Activated effector memory CD4-positive, alpha-beta T cell treated with Interleukin-2 at 50 U/mL for 16 hours (primary cell): ENCODE measurements at regions not wholly inside any gene's neighbourhood (a gene's known extent, or its start where the extent isn't known, plus 50 kb on each side); places are given as distances from the start of the nearest gene placed in this dataset.
"Not testable (repeated sequence)": the region's sequence is repeated elsewhere in the genome, so short reads cannot be mapped to it uniquely, and the experiment has no call there.

ENCODE experiments used
- DNase-seq: peaks from one replicate; pipeline ENCODE4 v3.0.0-alpha.2; 2020

GRCh38 chr14:37650356-37651037, 55.1 kb downstream of the TTC6 start:
- no peak for DNase-seq

GRCh38 chr14:37652042-37652441, 56.6 kb downstream of the TTC6 start:
- DNase-seq = no peak

GRCh38 chr14:37655418-37655817, 60.0 kb downstream of the TTC6 start:
- DNase-seq = no peak

- no peak for DNase-seq
These were observed 62.7 kb downstream of the TTC6 start for GRCh38 chr14:37658156-37658555.

GRCh38 chr14:37663498-37663897, 68.1 kb downstream of the TTC6 start:
- no peak for DNase-seq

GRCh38 chr14:37665479-37665878, 70.0 kb downstream of the TTC6 start:
- DNase-seq = no peak

GRCh38 chr14:37665951-37666350, 70.5 kb downstream of the TTC6 start:
- DNase-seq = no peak

- DNase-seq = no peak
These were observed 73.2 kb downstream of the TTC6 start for GRCh38 chr14:37668646-37669045.

- DNase-seq = no peak
These were observed 73.8 kb downstream of the TTC6 start for GRCh38 chr14:37669242-37669641.

GRCh38 chr14:37673439-37673838, 78.0 kb downstream of the TTC6 start:
- no peak for DNase-seq

- DNase-seq = no peak
These were observed 83.5 kb downstream of the TTC6 start for GRCh38 chr14:37678916-37679315.

- DNase-seq = no peak
These were observed 86.1 kb downstream of the TTC6 start for GRCh38 chr14:37681486-37681885.

GRCh38 chr14:37692680-37693079, 97.3 kb downstream of the TTC6 start:
- DNase-seq = not testable (repeated sequence)

GRCh38 chr14:37693420-37693819, 98.0 kb downstream of the TTC6 start:
- DNase-seq = not testable (repeated sequence)

- no peak for DNase-seq
These were observed 100.4 kb downstream of the TTC6 start for GRCh38 chr14:37695866-37696265.

GRCh38 chr14:37697489-37698121, 102.2 kb downstream of the TTC6 start:
- DNase-seq = no peak

- DNase-seq = no peak
These were observed 103.7 kb downstream of the TTC6 start for GRCh38 chr14:37698840-37699777.

GRCh38 chr14:37707716-37708115, 112.3 kb downstream of the TTC6 start:
- DNase-seq = no peak

GRCh38 chr14:37708481-37708880, 113.1 kb downstream of the TTC6 start:
- DNase-seq = no peak

- no peak for DNase-seq
These were observed 114.2 kb downstream of the TTC6 start for GRCh38 chr14:37709419-37710195.

- DNase-seq = no peak
These were observed 116.0 kb downstream of the TTC6 start for GRCh38 chr14:37711356-37711830.

- DNase-seq = no peak
These were observed 116.5 kb downstream of the TTC6 start for GRCh38 chr14:37711831-37712475.
